OCI-LY1 (cell line): ENCODE measurements at regions not wholly inside any gene's neighbourhood (a gene's known extent, or its start where the extent isn't known, plus 50 kb on each side); places are given as distances from the start of the nearest gene placed in this dataset.
"Not testable (repeated sequence)": the region's sequence is repeated elsewhere in the genome, so short reads cannot be mapped to it uniquely, and the experiment has no call there.

ENCODE experiments used
- H2AFZ ChIP-seq: fragments of 200-600 bp; sonication (generic), shearing (Covaris generic); 2 replicates; pipeline ENCODE4 v1.6.0; 2014; ENCODE audit warnings: antibody characterized with exemption, mild to moderate bottlenecking, low read length
- H3F3A ChIP-seq: fragments of 200-600 bp; sonication (generic), shearing (Covaris generic); 2 replicates; pipeline ENCODE4 v1.6.0; 2014; ENCODE audit warnings: mild to moderate bottlenecking, antibody characterized with exemption, low read length, moderate library complexity; ENCODE audit not compliant: insufficient read depth
- H3K27ac ChIP-seq: fragments of 200-600 bp; sonication (generic); 2 replicates; pipeline ENCODE4 v1.5.1; 2014; ENCODE audit warnings: low read length, mixed run types, mild to moderate bottlenecking, low read depth; ENCODE audit not compliant: poor library complexity, severe bottlenecking
- H3K27me3 ChIP-seq: fragments of 200-600 bp; sonication (generic); 2 replicates; pipeline ENCODE4 v1.6.0; 2014; ENCODE audit warnings: antibody characterized with exemption, mild to moderate bottlenecking, low read length, moderate library complexity; ENCODE audit not compliant: insufficient read depth
- H3K36me3 ChIP-seq: fragments of 200-600 bp; sonication (generic); 2 replicates; pipeline ENCODE4 v1.6.1; 2014; ENCODE audit warnings: mild to moderate bottlenecking, antibody characterized with exemption, low read length, moderate library complexity, mixed read lengths; ENCODE audit not compliant: insufficient read depth
- H3K4me1 ChIP-seq: fragments of 200-600 bp; sonication (generic); 2 replicates; pipeline ENCODE4 v1.5.1; 2014; ENCODE audit warnings: mild to moderate bottlenecking, low read length, moderate library complexity; ENCODE audit not compliant: insufficient read depth, severe bottlenecking
- H3K4me2 ChIP-seq: fragments of 200-600 bp; sonication (generic), shearing (Covaris generic); 2 replicates; pipeline ENCODE4 v1.6.1; 2014; ENCODE audit warnings: low read length
- H3K4me3 ChIP-seq: fragments of 200-600 bp; sonication (generic); 2 replicates; pipeline ENCODE4 v1.5.1; 2014; ENCODE audit warnings: low read length, low read depth, mild to moderate bottlenecking, mixed read lengths; ENCODE audit not compliant: poor library complexity, severe bottlenecking
- H3K79me2 ChIP-seq: fragments of 200-600 bp; shearing (Covaris generic); 2 replicates; pipeline ENCODE4 v1.6.1; 2016; ENCODE audit warnings: mixed run types, low read length, mixed read lengths; ENCODE audit not compliant: insufficient read depth
- H3K9ac ChIP-seq: fragments of 200-600 bp; sonication (generic), shearing (Covaris generic); 2 replicates; pipeline ENCODE4 v1.6.1; 2014; ENCODE audit warnings: mild to moderate bottlenecking, low read length, mixed read lengths
- H3K9me2 ChIP-seq: fragments of 200-600 bp; sonication (generic), shearing (Covaris generic); 2 replicates; pipeline ENCODE4 v1.6.1; 2014; ENCODE audit warnings: low read depth, mild to moderate bottlenecking, low read length, mixed read lengths
- H3K9me3 ChIP-seq: fragments of 200-600 bp; shearing (Covaris generic); 2 replicates; pipeline ENCODE4 v1.6.1; 2014; ENCODE audit warnings: low read length, mixed read lengths
- H4K20me1 ChIP-seq: fragments of 200-600 bp; sonication (generic), shearing (Covaris generic); 2 replicates; pipeline ENCODE4 v1.6.0; 2016; ENCODE audit warnings: mild to moderate bottlenecking, low read length; ENCODE audit not compliant: insufficient read depth
- CTCF ChIP-seq: fragments of 200-600 bp; sonication (generic), shearing (Covaris generic); IDR thresholded peaks from 2 replicates; pipeline ENCODE4 v1.5.1; 2017; ENCODE audit warnings: mild to moderate bottlenecking, antibody characterized with exemption, low read length, moderate library complexity, mixed read lengths
- EZH2 ChIP-seq: fragments of 200-600 bp; sonication (generic), shearing (Covaris generic); IDR thresholded peaks from 2 replicates; pipeline ENCODE4 v1.8.0; 2017; ENCODE audit warnings: borderline replicate concordance, mixed run types, mild to moderate bottlenecking, antibody characterized with exemption, low read length, moderate library complexity, mixed read lengths

- Histone ChIP-seq H2AFZ (peak overlapping the region; percentile 93), H3K4me2 (peak overlapping the region; percentile 57), H3K36me3 (no peaks in the 10 kb centered on the region), H3K4me3 (peak overlapping the region; percentile 50), H4K20me1 (no peaks in the 10 kb centered on the region), H3F3A (no peaks in the 10 kb centered on the region), H3K9ac (peak overlapping the region; percentile 14; the same call in 1 of the 2 replicates), H3K9me3 (no peaks in the 10 kb centered on the region), H3K9me2 (no peaks in the 10 kb centered on the region), H3K27ac (no peak overlapping the region), H3K4me1 (peaks cover 26% of the 10 kb centered on the region), H3K27me3 (no peaks in the 10 kb centered on the region), H3K79me2 (no peaks in the 10 kb centered on the region)
- TF ChIP-seq CTCF: no peak
- no peak for TF ChIP-seq EZH2
These were observed 52.7 kb upstream of the ATP5PO start for GRCh38 chr21:33968080-33968994.

DNA sequence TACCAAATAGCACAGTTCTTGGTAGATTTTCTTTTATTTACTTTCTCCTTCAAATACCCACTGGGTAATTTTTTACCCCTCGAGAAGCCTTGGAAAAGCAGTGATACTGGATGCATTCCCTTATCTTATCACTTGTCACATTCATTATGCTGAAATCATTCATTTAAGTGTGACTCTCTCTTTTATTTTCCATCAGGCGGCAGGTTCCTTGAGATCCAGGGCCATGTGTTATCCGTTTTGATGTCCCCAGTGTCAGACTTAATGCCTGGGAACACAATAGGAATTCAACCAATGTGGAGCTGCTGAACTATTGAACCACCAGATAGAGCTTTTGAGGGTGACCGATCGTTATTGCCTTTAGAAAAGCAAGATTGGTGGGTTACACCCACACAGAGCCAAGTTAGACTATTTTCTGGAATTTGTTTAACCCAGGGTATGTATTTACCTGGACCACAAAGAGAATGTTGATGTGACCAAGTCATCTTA is 51.5 kb upstream of the ATP5PO start:
- Histone ChIP-seq H3F3A (no peaks in the 10 kb centered on the region), H3K9ac (no peak overlapping the region), H3K79me2 (no peaks in the 10 kb centered on the region), H4K20me1 (no peaks in the 10 kb centered on the region), H2AFZ (no peak overlapping the region), H3K9me2 (no peaks in the 10 kb centered on the region), H3K4me2 (no peak overlapping the region), H3K27ac (no peak overlapping the region), H3K9me3 (no peaks in the 10 kb centered on the region), H3K4me1 (peaks cover 26% of the 10 kb centered on the region), H3K4me3 (no peak overlapping the region), H3K27me3 (no peaks in the 10 kb centered on the region), H3K36me3 (no peaks in the 10 kb centered on the region)
- TF ChIP-seq CTCF: no peak
- no peak for TF ChIP-seq EZH2

- Histone ChIP-seq H3K4me3 (no peak overlapping the region), H3K27ac (no peak overlapping the region), H3K9me2 (no peaks in the 10 kb centered on the region), H3K9me3 (no peaks in the 10 kb centered on the region), H3K9ac (no peak overlapping the region), H3K27me3 (no peaks in the 10 kb centered on the region), H3K4me1 (peaks cover 20% of the 10 kb centered on the region), H2AFZ (no peak overlapping the region), H3K79me2 (no peaks in the 10 kb centered on the region), H4K20me1 (no peaks in the 10 kb centered on the region), H3F3A (no peaks in the 10 kb centered on the region), H3K4me2 (no peak overlapping the region), H3K36me3 (no peaks in the 10 kb centered on the region)
- TF ChIP-seq EZH2 (no peak), CTCF (no peak)
These were observed 50.8 kb upstream of the ATP5PO start for GRCh38 chr21:33966324-33966949.

DNA sequence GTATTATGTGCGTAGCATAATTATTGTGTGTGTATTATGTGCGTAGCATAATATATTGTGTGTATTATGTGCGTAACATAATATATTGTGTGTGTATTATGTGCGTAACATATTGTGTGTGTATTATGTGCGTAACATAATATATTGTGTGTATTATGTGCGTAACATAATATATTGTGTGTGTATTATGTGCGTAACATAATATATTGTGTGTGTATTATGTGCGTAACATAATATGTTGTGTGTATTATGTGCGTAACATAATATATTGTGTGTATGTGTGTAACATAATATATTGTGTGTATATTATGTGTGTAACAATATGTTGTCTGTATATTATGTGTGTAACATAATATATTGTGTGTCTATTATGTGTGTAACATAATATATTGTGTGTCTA is 50.1 kb upstream of the ATP5PO start:
- not testable (repeated sequence) for H3K4me3 ChIP-seq, H4K20me1 ChIP-seq, H3K27ac ChIP-seq, H3F3A ChIP-seq, H3K36me3 ChIP-seq, H3K4me2 ChIP-seq, H3K27me3 ChIP-seq, H3K9me3 ChIP-seq, H3K9ac ChIP-seq, H3K9me2 ChIP-seq, H3K79me2 ChIP-seq, H2AFZ ChIP-seq
- peaks cover 16% of the 10 kb centered on the region for H3K4me1 ChIP-seq
